CD4-positive, alpha-beta T cell (primary cell): ENCODE measurements at regions not wholly inside any gene's neighbourhood (a gene's known extent, or its start where the extent isn't known, plus 50 kb on each side); places are given as distances from the start of the nearest gene placed in this dataset.

Experiments used
- ATAC-seq: fragments of 200-7000 bp; cut with Tn5 transposase; one replicate; pipeline ENCODE4 v1.10.0; 2022; ENCODE audit warnings: mild to moderate bottlenecking; ENCODE audit not compliant: poor library complexity
- CTCF ChIA-PET: fragments of 350-600 bp; sonication (Branson Sonifier 250); formaldehyde crosslinking; loops from one replicate; lab custom pipeline; 2021; ENCODE audit warnings: antibody characterized with exemption, inconsistent platforms; lab: Charles Lee
- POLR2A ChIA-PET: fragments of 350-600 bp; sonication (Branson Sonifier 250); formaldehyde crosslinking; loops from one replicate; lab custom pipeline; 2021; ENCODE audit warnings: antibody characterized with exemption, inconsistent platforms; lab: Charles Lee
- DNase-seq, 14 experiments: peaks; one replicate each; pipeline ENCODE4 v3.0.0-alpha.2; 2013 to 2020; ENCODE audit warnings: mixed read lengths in 2 of 14
- H3K27ac ChIP-seq, 2 donors: one replicate each; pipeline versions ENCODE4 v1.5.1 to v1.7.0; 2013; ENCODE audit warnings: low read length in 2 of 2, low read depth in 1 of 2, mild to moderate bottlenecking in 1 of 2
- H3K27me3 ChIP-seq, 2 experiments: 1 replicate in 1 of 2; 2 replicates in 1 of 2; pipeline versions ENCODE4 v1.6.1 to v1.7.0; 2013; ENCODE audit warnings: low read length in 2 of 2, control low read depth in 1 of 2, mild to moderate bottlenecking in 1 of 2, moderate library complexity in 1 of 2; ENCODE audit not compliant: insufficient read depth in 2 of 2, control insufficient read depth in 1 of 2
- H3K36me3 ChIP-seq: one replicate; pipeline ENCODE4 v1.6.1; 2013; ENCODE audit warnings: low read length, control low read depth; ENCODE audit not compliant: insufficient read depth
- H3K4me1 ChIP-seq: one replicate; pipeline ENCODE4 v1.6.1; 2013; ENCODE audit warnings: low read length, control low read depth; ENCODE audit not compliant: insufficient read depth
- H3K4me3 ChIP-seq: one replicate; pipeline ENCODE4 v1.5.1; 2013; ENCODE audit warnings: mild to moderate bottlenecking, low read length, moderate library complexity
- H3K9me3 ChIP-seq, 2 experiments: 1 replicate in 1 of 2; 2 replicates in 1 of 2; pipeline versions ENCODE4 v1.6.1 to v1.7.0; 2013; ENCODE audit warnings: low read length in 2 of 2, mild to moderate bottlenecking in 2 of 2, control low read depth in 1 of 2, moderate library complexity in 1 of 2; ENCODE audit not compliant: control insufficient read depth in 1 of 2, insufficient read depth in 1 of 2
- H3K27ac Mint-ChIP-seq: one replicate; pipeline ENCODE4 v1.8.0; 2020; ENCODE audit warnings: mixed read lengths
- H3K27me3 Mint-ChIP-seq: one replicate; pipeline ENCODE4 v1.8.0; 2021; ENCODE audit warnings: mixed read lengths
- H3K36me3 Mint-ChIP-seq: one replicate; pipeline ENCODE4 v1.8.0; 2021; ENCODE audit warnings: low read depth, mixed read lengths
- H3K4me1 Mint-ChIP-seq: one replicate; pipeline ENCODE4 v1.8.0; 2021; ENCODE audit warnings: low read depth, mixed read lengths
- H3K4me3 Mint-ChIP-seq: one replicate; pipeline ENCODE4 v1.8.0; 2020; ENCODE audit warnings: mild to moderate bottlenecking, mixed read lengths
- H3K9me3 Mint-ChIP-seq: one replicate; pipeline ENCODE4 v1.8.0; 2020; ENCODE audit warnings: mixed read lengths
- CTCF ChIP-seq: fragments of 200-600 bp; IDR thresholded peaks from one replicate; pipeline ENCODE4 v1.8.0; 2022; ENCODE audit warnings: antibody characterized with exemption, mild to moderate bottlenecking
- intact Hi-C, 2 experiments: fragments of 100-400 bp; cut with DNase I in 1 of 2; cut with micrococcal nuclease in 1 of 2; formaldehyde crosslinking; loops; one replicate each; pipeline versions ENCODE4 v1.15.1 to v1.9.0; 2023 to 2025; cut with DNase I, micrococcal nuclease

- H3K4me1 ChIP-seq = no peaks in the 10 kb centered on the region
- H3K4me3 ChIP-seq = no peak overlapping the region
- ATAC-seq (no peak), DNase-seq (no peak)
- no peaks in the 10 kb centered on the region for H3K36me3 ChIP-seq
- Mint-ChIP-seq H3K27ac (no peak overlapping the region), H3K4me1 (no peaks in the 10 kb centered on the region), H3K27me3 (no peaks in the 10 kb centered on the region), H3K9me3 (peaks cover 5% of the 10 kb centered on the region), H3K36me3 (no peaks in the 10 kb centered on the region), H3K4me3 (no peak overlapping the region)
- H3K9me3 ChIP-seq = no peaks in the 10 kb centered on the region
- intact Hi-C loops = no loop called here
- no peaks in the 10 kb centered on the region for H3K27me3 ChIP-seq
- ChIA-PET POLR2A (no interaction called here), CTCF (no interaction called here)
- H3K27ac ChIP-seq = no peak overlapping the region
- no peak for TF ChIP-seq CTCF
Observed at GRCh38 chr6:74415056-74415455, 719.1 kb downstream of the CD109 start.

GRCh38 chr6:74410630-74411029 is 714.6 kb downstream of the CD109 start:
- Mint-ChIP-seq H3K27ac (no peak overlapping the region), H3K27me3 (no peaks in the 10 kb centered on the region), H3K4me1 (no peaks in the 10 kb centered on the region), H3K9me3 (peaks cover 2% of the 10 kb centered on the region), H3K36me3 (no peaks in the 10 kb centered on the region), H3K4me3 (no peak overlapping the region)
- no peaks in the 10 kb centered on the region for H3K9me3 ChIP-seq
- no peak for ATAC-seq
- DNase-seq = no peak
- CTCF ChIA-PET = no interaction called here
- no peak for TF ChIP-seq CTCF
- H3K4me1 ChIP-seq = no peaks in the 10 kb centered on the region
- no peak overlapping the region for H3K4me3 ChIP-seq
- H3K36me3 ChIP-seq = no peaks in the 10 kb centered on the region
- intact Hi-C loops = no loop called here
- no peaks in the 10 kb centered on the region for H3K27me3 ChIP-seq
- POLR2A ChIA-PET = no interaction called here
- no peak overlapping the region for H3K27ac ChIP-seq

- Mint-ChIP-seq H3K4me1 (no peaks in the 10 kb centered on the region), H3K9me3 (peaks cover 2% of the 10 kb centered on the region), H3K36me3 (no peaks in the 10 kb centered on the region), H3K27me3 (no peaks in the 10 kb centered on the region), H3K27ac (no peak overlapping the region), H3K4me3 (no peak overlapping the region)
- intact Hi-C loops = no loop called here
- Histone ChIP-seq H3K27ac (no peak overlapping the region), H3K4me1 (no peaks in the 10 kb centered on the region), H3K36me3 (no peaks in the 10 kb centered on the region), H3K27me3 (no peaks in the 10 kb centered on the region), H3K9me3 (no peaks in the 10 kb centered on the region), H3K4me3 (no peak overlapping the region)
- no peak for ATAC-seq
- DNase-seq = no peak
- TF ChIP-seq CTCF = no peak
- ChIA-PET POLR2A (no interaction called here), CTCF (no interaction called here)
Observed at GRCh38 chr6:74409447-74409846, 713.4 kb downstream of the CD109 start.
